HFF-Myc (cell line): ENCODE measurements at regions not wholly inside any gene's neighbourhood (a gene's known extent, or its start where the extent isn't known, plus 50 kb on each side); places are given as distances from the start of the nearest gene placed in this dataset.

ENCODE experiments used
- DNase-seq: peaks from one replicate; pipeline ENCODE4 v3.0.0-alpha.2; 2011; ENCODE audit warnings: low read depth; ENCODE audit errors: extremely low read depth
- H3K4me3 ChIP-seq: replicated peaks from 2 replicates; pipeline ENCODE4 v1.5.1; 2011; ENCODE audit warnings: low read depth, mild to moderate bottlenecking, control low read depth, low read length
- TF ChIP-seq, protein P1 (sequence below): IDR thresholded peaks from 2 replicates; pipeline ENCODE4 v1.5.1; 2012; ENCODE audit warnings: mild to moderate bottlenecking, low read depth, low read length, control low read depth; ENCODE audit errors: missing control alignments

DNA sequence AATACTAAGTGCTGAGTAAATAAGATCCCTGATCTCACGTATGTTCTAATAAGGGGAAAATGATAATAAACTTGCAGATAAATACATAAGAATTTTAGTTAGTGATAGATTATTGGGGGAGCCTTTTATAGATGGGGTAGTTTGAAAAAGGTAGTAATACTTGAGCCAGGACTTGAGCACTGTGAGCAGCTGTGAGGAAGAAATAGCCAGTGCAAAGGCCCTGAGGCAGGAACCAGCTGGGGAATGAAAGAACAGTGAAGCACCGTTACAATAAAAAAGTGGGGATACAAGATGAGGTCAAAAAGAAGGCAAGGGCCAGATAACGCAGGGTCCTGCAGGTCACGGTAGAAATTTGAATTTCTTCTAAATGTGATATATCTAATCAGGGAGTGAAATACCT is 234.8 kb upstream of the ELL2 start:
- TF ChIP-seq, protein P1, sequence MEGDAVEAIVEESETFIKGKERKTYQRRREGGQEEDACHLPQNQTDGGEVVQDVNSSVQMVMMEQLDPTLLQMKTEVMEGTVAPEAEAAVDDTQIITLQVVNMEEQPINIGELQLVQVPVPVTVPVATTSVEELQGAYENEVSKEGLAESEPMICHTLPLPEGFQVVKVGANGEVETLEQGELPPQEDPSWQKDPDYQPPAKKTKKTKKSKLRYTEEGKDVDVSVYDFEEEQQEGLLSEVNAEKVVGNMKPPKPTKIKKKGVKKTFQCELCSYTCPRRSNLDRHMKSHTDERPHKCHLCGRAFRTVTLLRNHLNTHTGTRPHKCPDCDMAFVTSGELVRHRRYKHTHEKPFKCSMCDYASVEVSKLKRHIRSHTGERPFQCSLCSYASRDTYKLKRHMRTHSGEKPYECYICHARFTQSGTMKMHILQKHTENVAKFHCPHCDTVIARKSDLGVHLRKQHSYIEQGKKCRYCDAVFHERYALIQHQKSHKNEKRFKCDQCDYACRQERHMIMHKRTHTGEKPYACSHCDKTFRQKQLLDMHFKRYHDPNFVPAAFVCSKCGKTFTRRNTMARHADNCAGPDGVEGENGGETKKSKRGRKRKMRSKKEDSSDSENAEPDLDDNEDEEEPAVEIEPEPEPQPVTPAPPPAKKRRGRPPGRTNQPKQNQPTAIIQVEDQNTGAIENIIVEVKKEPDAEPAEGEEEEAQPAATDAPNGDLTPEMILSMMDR = no peak
- no peak for DNase-seq
- no peak overlapping the region for H3K4me3 ChIP-seq

DNA sequence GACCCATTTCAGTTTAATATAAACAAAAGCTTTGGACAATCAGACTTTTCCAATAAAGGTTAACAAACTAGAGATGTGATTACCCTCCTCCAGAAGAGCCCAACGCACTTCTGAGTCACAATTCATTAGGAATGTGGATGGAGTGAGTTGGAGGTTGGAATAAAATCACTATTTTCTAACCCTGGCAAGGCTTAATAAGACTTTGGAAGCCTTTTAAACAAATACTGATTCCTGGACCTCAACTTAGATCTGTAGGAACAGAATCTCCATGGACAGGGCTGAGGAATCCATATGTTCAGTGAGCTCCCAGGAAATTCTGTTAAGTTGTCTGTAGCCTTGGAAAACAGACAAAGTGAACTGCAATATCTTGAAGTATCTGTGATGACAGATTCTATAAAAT is 233.5 kb upstream of the ELL2 start:
- TF ChIP-seq, protein P1 = no peak
- no peak for DNase-seq
- H3K4me3 ChIP-seq = no peak overlapping the region

DNA sequence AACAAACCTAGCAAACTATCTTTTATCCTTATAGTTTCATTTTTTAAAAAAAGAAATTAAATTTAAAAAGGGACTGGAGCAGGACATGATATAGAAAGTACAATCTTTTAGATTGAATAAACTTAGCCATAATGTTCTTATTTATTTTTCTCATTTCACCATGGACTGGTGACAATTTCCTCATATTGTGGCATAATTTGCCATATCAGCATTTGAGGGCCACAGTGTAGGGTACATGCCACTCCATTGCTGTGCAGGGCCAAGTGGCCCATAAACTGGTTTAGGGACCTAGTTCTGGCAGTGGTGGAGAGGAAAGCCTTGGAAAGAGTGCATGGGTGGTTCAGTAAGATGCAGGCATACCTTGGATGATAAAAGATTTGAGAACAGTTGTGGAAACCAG is 232.9 kb upstream of the ELL2 start:
- TF ChIP-seq, protein P1 = no peak
- no peak for DNase-seq
- H3K4me3 ChIP-seq = no peak overlapping the region

DNA sequence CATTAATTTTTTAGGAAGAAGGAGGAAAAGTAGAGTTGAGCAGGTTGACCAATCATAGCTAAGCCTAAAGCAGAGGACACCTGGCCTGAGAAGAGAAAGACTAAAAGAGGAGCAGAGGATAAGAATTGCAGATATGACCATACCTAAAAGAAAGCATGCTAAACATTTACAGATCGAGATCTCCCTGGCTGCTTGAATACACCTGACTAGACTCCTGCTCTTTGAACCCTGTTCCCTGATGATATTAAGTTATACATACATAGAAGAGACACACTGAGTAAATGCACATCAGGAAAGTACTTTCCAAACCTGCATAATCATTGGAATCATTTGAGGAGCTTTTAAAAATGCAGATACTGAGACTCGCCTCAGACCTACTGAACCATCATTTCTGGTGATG is 232.3 kb upstream of the ELL2 start:
- H3K4me3 ChIP-seq = no peak overlapping the region
- no peak for DNase-seq
- TF ChIP-seq, protein P1 = no peak

DNA sequence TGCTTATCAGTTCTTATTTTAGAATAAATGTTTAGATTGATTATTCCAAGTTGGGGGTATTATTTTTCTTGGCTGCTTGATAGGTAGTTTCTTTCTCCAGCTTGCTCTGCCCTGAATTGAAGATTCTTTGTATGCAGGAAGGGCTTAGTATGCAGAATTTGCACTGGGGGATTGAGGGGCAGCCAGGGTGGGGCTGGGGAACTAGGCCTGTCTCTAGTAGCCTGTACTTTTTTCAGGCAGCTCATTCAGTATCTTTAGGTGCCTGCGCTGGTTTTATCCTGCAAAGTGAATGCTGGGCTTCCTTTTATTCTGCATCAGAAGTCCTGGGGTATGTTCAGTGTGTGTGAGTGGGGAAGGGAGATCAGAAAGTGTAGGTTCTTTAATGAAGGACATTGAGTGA is 228.3 kb upstream of the ELL2 start:
- H3K4me3 ChIP-seq = no peak overlapping the region
- no peak for DNase-seq
- TF ChIP-seq, protein P1 = no peak

DNA sequence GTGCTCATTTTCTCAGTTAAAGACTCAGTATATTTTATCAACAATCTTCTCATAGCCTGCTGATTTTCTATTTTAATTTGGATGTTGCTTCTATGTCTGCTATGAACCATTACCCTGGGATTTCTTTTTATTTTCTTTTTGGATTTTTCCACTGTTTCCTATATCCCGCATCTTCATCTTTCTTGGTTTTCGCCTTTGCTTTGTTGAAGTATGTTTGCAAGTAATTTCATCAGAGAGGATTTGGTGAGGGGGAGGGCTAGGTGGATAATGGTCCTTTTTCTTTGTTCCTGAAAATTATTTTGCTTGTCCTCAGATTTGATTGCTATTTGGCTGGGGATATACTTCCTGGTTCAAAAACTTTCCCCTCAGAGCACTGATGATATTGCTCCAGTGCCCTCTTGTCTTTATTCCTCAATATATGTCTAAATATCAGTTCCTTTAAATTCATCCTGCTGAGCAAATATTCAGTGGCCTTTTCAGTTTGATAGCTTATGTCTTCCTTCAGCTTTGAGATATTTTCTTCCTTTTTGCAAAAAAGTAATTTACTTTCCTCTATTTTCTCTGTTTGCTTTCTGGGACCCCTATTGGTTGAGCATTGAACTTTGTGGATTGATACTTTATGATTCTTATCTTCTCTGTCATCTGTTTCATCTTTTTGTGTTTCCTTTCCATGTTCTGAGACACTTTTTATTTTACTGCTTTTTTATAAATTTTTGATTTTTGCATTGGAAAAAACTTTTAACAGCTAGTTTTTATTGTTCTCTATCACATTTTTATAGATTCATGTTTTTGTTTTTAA is 227.6 kb upstream of the ELL2 start:
- TF ChIP-seq, protein P1 = no peak
- DNase-seq = no peak
- H3K4me3 ChIP-seq = no peak overlapping the region
